PC-3 (cell line): ENCODE measurements at regions not wholly inside any gene's neighbourhood (a gene's known extent, or its start where the extent isn't known, plus 50 kb on each side); places are given as distances from the start of the nearest gene placed in this dataset.

Source experiments
- ATAC-seq: fragments of 200-7000 bp; cut with Tn5 transposase; 2 replicates; pipeline ENCODE4 v1.9.1; 2020; ENCODE audit warnings: mild to moderate bottlenecking, moderate library complexity
- BruUV-seq: library from RNA; stranded (reverse); fragments of 400-500 nt; replicated peaks from 2 replicates; lab custom pipeline; 2021; lab: Mats Ljungman, UMichigan
- CTCF ChIA-PET: fragments of 300-600 bp; sonication (Branson Sonifier 250); formaldehyde crosslinking; loops from one replicate; lab custom pipeline; 2022; ENCODE audit warnings: antibody characterized with exemption; lab: Charles Lee
- POLR2A ChIA-PET: fragments of 300-600 bp; sonication (Branson Sonifier 250); formaldehyde crosslinking; loops from one replicate; lab custom pipeline; 2022; ENCODE audit warnings: antibody characterized with exemption; ENCODE audit not compliant: unreplicated experiment; lab: Charles Lee
- DNase-seq: peaks from one replicate; pipeline ENCODE4 v3.0.0-alpha.2; 2015
- H2AFZ ChIP-seq: fragments of 300-600 bp; sonication (generic); 2 replicates; pipeline ENCODE4 v1.6.0; 2016; ENCODE audit warnings: antibody characterized with exemption, low read length
- H3F3A ChIP-seq: fragments of 300-600 bp; sonication (generic); one replicate; pipeline ENCODE4 v1.6.0; 2017; ENCODE audit warnings: antibody characterized with exemption, low read length, control low read depth, mild to moderate bottlenecking; ENCODE audit not compliant: unreplicated experiment
- H3K27ac ChIP-seq: fragments of 300-600 bp; sonication (generic); 2 replicates; pipeline ENCODE4 v1.5.1; 2016; ENCODE audit warnings: mild to moderate bottlenecking, low read length
- H3K27me3 ChIP-seq: fragments of 300-600 bp; sonication (generic); 2 replicates; pipeline ENCODE4 v1.6.1; 2016; ENCODE audit warnings: low read length, mixed read lengths
- H3K36me3 ChIP-seq: fragments of 300-600 bp; sonication (generic); 2 replicates; pipeline ENCODE4 v1.6.1; 2016; ENCODE audit warnings: low read depth, mixed run types, low read length, mixed read lengths
- H3K4me1 ChIP-seq: fragments of 300-600 bp; sonication (generic); 2 replicates; pipeline ENCODE4 v1.5.1; 2016; ENCODE audit warnings: low read length; ENCODE audit not compliant: insufficient read depth
- H3K4me2 ChIP-seq: fragments of 300-600 bp; sonication (generic); 2 replicates; pipeline ENCODE4 v1.6.0; 2016; ENCODE audit warnings: low read length
- H3K4me3 ChIP-seq: fragments of 300-600 bp; sonication (generic); 2 replicates; pipeline ENCODE4 v1.5.1; 2016; ENCODE audit warnings: mild to moderate bottlenecking, low read length, mixed read lengths
- H3K79me2 ChIP-seq: fragments of 300-600 bp; sonication (generic); 2 replicates; pipeline ENCODE4 v1.6.1; 2017; ENCODE audit warnings: low read length, mixed read lengths
- H3K9ac ChIP-seq: fragments of 300-600 bp; sonication (generic); 2 replicates; pipeline ENCODE4 v1.6.0; 2016; ENCODE audit warnings: mild to moderate bottlenecking, low read length
- H3K9me2 ChIP-seq: fragments of 300-600 bp; sonication (generic); replicated peaks from 2 replicates; pipeline ENCODE4 v1.6.1; 2016; ENCODE audit warnings: mixed run types, low read length, mixed read lengths
- H3K9me3 ChIP-seq: fragments of 300-600 bp; sonication (generic); 2 replicates; pipeline ENCODE4 v1.6.1; 2016; ENCODE audit warnings: low read length, mixed read lengths
- H4K20me1 ChIP-seq: fragments of 300-600 bp; sonication (generic); 2 replicates; pipeline ENCODE4 v1.6.1; 2016; ENCODE audit warnings: low read length, mixed read lengths
- CTCF ChIP-seq: fragments of 300-600 bp; sonication (generic); conservative IDR thresholded peaks from 2 replicates; pipeline ENCODE4 v1.5.1; 2017; ENCODE audit warnings: antibody characterized with exemption, low read depth, mild to moderate bottlenecking, low read length
- EZH2 ChIP-seq: fragments of 300-600 bp; sonication (generic); IDR thresholded peaks from one replicate; pipeline ENCODE4 v1.6.1; 2017; ENCODE audit warnings: antibody characterized with exemption, mild to moderate bottlenecking, low read length; ENCODE audit not compliant: unreplicated experiment
- EZH2phosphoT487 ChIP-seq: fragments of 300-600 bp; sonication (generic); IDR thresholded peaks from 2 replicates; pipeline ENCODE4 v1.6.1; 2018; ENCODE audit warnings: mild to moderate bottlenecking, antibody characterized with exemption, low read length, borderline replicate concordance
- intact Hi-C: fragments of 100-400 bp; cut with micrococcal nuclease; formaldehyde crosslinking; loops from 2 replicates; pipeline ENCODE4 v1.9.0; 2023

DNA sequence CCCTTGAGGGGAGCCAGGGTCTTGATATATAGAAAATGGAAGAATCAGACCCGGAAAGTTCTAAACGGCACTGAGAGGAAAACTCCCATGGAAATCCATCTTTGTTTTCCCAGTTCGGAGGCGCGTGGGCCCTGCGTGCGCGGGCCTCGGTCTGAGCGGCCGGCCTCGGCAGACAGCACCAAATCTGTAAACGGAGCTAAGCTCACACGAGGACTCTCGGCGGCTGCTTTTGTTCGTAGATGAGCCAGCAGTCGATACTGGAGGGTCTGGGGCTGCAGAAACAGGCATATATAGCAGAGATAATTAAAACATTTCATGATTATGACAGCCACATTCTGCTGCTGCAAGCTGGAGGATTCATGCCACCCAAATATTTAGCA, 68.5 kb upstream of the PPARA start:
- Histone ChIP-seq H3K36me3 (peaks cover 33% of the 10 kb centered on the region), H3K79me2 (peaks cover 100% of the 10 kb centered on the region), H4K20me1 (no peaks in the 10 kb centered on the region), H3K27ac (peak overlapping the region; percentile 99), H3F3A (peaks cover 12% of the 10 kb centered on the region), H3K9me3 (no peaks in the 10 kb centered on the region), H3K4me1 (peaks cover 72% of the 10 kb centered on the region), H3K4me3 (peak overlapping the region; percentile 94), H2AFZ (no peak overlapping the region), H3K27me3 (no peaks in the 10 kb centered on the region), H3K9me2 (no peaks in the 10 kb centered on the region), H3K9ac (peak overlapping the region; percentile 99), H3K4me2 (peak overlapping the region; percentile 100)
- DNase-seq, result no peak
- ChIA-PET POLR2A (no interaction called here), CTCF (interaction anchor here (0.5 kb wide), 1 partner anchor 38 kb away, joined by 3 read pairs; no protein-coding TSS in a partner anchor)
- no peak for ATAC-seq
- no peak for TF ChIP-seq CTCF
- TF ChIP-seq EZH2phosphoT487, result no peak
- no peak for TF ChIP-seq EZH2
- no TSS peak for BruUV-seq
- intact Hi-C loops, result no loop called here

DNA sequence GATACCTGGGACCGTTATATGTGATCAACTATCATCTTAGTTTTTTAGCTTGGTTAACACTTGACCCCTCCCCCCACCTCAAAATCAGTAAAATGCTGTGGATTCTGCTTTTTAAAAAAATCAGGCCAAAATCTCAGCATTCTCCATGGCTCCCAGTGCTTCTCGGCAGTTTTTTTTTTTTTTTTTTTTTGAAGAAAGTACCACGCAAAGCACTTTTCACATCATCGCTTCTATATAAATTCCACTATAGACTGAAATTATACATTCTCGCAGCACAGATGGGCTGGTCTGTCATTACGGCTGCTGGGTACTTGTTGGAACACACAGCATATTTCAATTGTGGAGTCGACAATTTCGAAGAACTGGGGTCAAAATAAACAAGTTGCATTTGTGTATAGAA, 67.7 kb upstream of the PPARA start:
- Histone ChIP-seq H2AFZ (no peak overlapping the region), H3K9ac (peak overlapping the region; percentile 99), H3K4me2 (peak overlapping the region; percentile 100)

More for the DNA sequence above, 67.7 kb upstream of the PPARA start:
- peak overlapping the region; percentile 99 for H3K27ac ChIP-seq
- peaks cover 100% of the 10 kb centered on the region for H3K79me2 ChIP-seq
- intact Hi-C loops, result no loop called here
- H3K4me3 ChIP-seq, result peak overlapping the region; percentile 94
- no peaks in the 10 kb centered on the region for H3K27me3 ChIP-seq
- H4K20me1 ChIP-seq, result no peaks in the 10 kb centered on the region
- no peak for DNase-seq
- peaks cover 73% of the 10 kb centered on the region for H3K4me1 ChIP-seq
- no peaks in the 10 kb centered on the region for H3K9me2 ChIP-seq
- H3K36me3 ChIP-seq, result peaks cover 28% of the 10 kb centered on the region
- POLR2A ChIA-PET, result no interaction called here
- no peaks in the 10 kb centered on the region for H3K9me3 ChIP-seq
- no peak for ATAC-seq
- H3F3A ChIP-seq, result peaks cover 8% of the 10 kb centered on the region
- no peak for TF ChIP-seq EZH2phosphoT487
- no peak for TF ChIP-seq EZH2
- no peak for TF ChIP-seq CTCF
- no TSS peak for BruUV-seq
- CTCF ChIA-PET, result no interaction called here
